Islet of Langerhans (tissue), 1 donor: ENCODE measurements at regions not wholly inside any gene's neighbourhood (a gene's known extent, or its start where the extent isn't known, plus 50 kb on each side); places are given as distances from the start of the nearest gene placed in this dataset.
"Not testable (repeated sequence)": the region's sequence is repeated elsewhere in the genome, so short reads cannot be mapped to it uniquely, and the experiment has no call there.

Source experiments
- FAIRE-seq: peaks from one replicate; lab custom pipeline; 2011; peaks lifted over from hg19 to GRCh38; lab: Jason Lieb, UNC

- no peak for FAIRE-seq
These were observed 166.2 kb upstream of the MSX2 start for GRCh38 chr5:174558190-174558589.

- no peak for FAIRE-seq
These were observed 165.2 kb upstream of the MSX2 start for GRCh38 chr5:174559141-174559540.

- FAIRE-seq: no peak
These were observed 164.8 kb upstream of the MSX2 start for GRCh38 chr5:174559566-174560090.

GRCh38 chr5:174560861-174561260 lies 163.5 kb upstream of the MSX2 start:
- FAIRE-seq: no peak

- not testable (repeated sequence) for FAIRE-seq
These were observed 161.3 kb upstream of the MSX2 start for GRCh38 chr5:174563040-174563439.

- FAIRE-seq: no peak
These were observed 160.5 kb upstream of the MSX2 start for GRCh38 chr5:174563899-174564298.

GRCh38 chr5:174567506-174568141 lies 156.8 kb upstream of the MSX2 start:
- FAIRE-seq: no peak

GRCh38 chr5:174570662-174571061 lies 153.7 kb upstream of the MSX2 start:
- no peak for FAIRE-seq

- FAIRE-seq: no peak
These were observed 152.6 kb upstream of the MSX2 start for GRCh38 chr5:174571662-174572397.

- FAIRE-seq: no peak
These were observed 151.8 kb upstream of the MSX2 start for GRCh38 chr5:174572591-174572990.

- FAIRE-seq: no peak
These were observed 151.0 kb upstream of the MSX2 start for GRCh38 chr5:174573221-174573994.

GRCh38 chr5:174575043-174575442 lies 149.3 kb upstream of the MSX2 start:
- no peak for FAIRE-seq

- FAIRE-seq: no peak
These were observed 148.3 kb upstream of the MSX2 start for GRCh38 chr5:174576042-174576441.

- FAIRE-seq: no peak
These were observed 142.9 kb upstream of the MSX2 start for GRCh38 chr5:174581479-174581878.

- no peak for FAIRE-seq
These were observed 142.5 kb upstream of the MSX2 start for GRCh38 chr5:174581894-174582293.

- no peak for FAIRE-seq
These were observed 141.3 kb upstream of the MSX2 start for GRCh38 chr5:174583071-174583470.

- no peak for FAIRE-seq
These were observed 138.9 kb upstream of the MSX2 start for GRCh38 chr5:174585472-174585871.

- peak; percentile 41 for FAIRE-seq
These were observed 138.2 kb upstream of the MSX2 start for GRCh38 chr5:174586163-174586562.

GRCh38 chr5:174589011-174589410 lies 135.4 kb upstream of the MSX2 start:
- FAIRE-seq: no peak

- no peak for FAIRE-seq
These were observed 134.8 kb upstream of the MSX2 start for GRCh38 chr5:174589599-174589998.

GRCh38 chr5:174590820-174591219 lies 133.6 kb upstream of the MSX2 start:
- no peak for FAIRE-seq

GRCh38 chr5:174596429-174596828 lies 128.0 kb upstream of the MSX2 start:
- FAIRE-seq: no peak

- FAIRE-seq: no peak
These were observed 124.4 kb upstream of the MSX2 start for GRCh38 chr5:174599992-174600391.
